KMS-11 (cell line): ENCODE measurements at regions not wholly inside any gene's neighbourhood (a gene's known extent, or its start where the extent isn't known, plus 50 kb on each side); places are given as distances from the start of the nearest gene placed in this dataset.

Source experiments
- H2AFZ ChIP-seq: fragments of 200-600 bp; sonication (generic); 2 replicates; pipeline ENCODE4 v1.6.1; 2016; ENCODE audit warnings: antibody characterized with exemption, mixed run types, low read depth
- H3K27ac ChIP-seq: fragments of 200-600 bp; sonication (generic); 2 replicates; pipeline ENCODE4 v1.6.1; 2016; ENCODE audit warnings: mild to moderate bottlenecking, mixed run types
- H3K27me3 ChIP-seq: fragments of 200-600 bp; sonication (generic); 2 replicates; pipeline ENCODE4 v1.6.1; 2017; ENCODE audit warnings: mild to moderate bottlenecking, low read depth, mixed run types, moderate library complexity; ENCODE audit not compliant: insufficient read depth
- H3K36me3 ChIP-seq: fragments of 200-600 bp; sonication (generic); 2 replicates; pipeline ENCODE4 v1.6.1; 2017; ENCODE audit warnings: mild to moderate bottlenecking, mixed run types; ENCODE audit not compliant: insufficient read depth
- H3K4me1 ChIP-seq: fragments of 200-600 bp; sonication (generic); 2 replicates; pipeline ENCODE4 v1.6.1; 2016; ENCODE audit warnings: mild to moderate bottlenecking, low read depth, mixed run types; ENCODE audit not compliant: poor library complexity, severe bottlenecking
- H3K4me2 ChIP-seq: fragments of 200-600 bp; sonication (generic); 2 replicates; pipeline ENCODE4 v1.7.0; 2016; ENCODE audit warnings: mild to moderate bottlenecking, mixed run types
- H3K4me3 ChIP-seq: fragments of 200-600 bp; sonication (generic); IDR thresholded peaks from 2 replicates; pipeline ENCODE4 v1.6.1; 2017; ENCODE audit warnings: low read depth, low read length, mixed read lengths; ENCODE audit not compliant: insufficient read depth
- H3K79me2 ChIP-seq: fragments of 200-600 bp; sonication (generic); 2 replicates; pipeline ENCODE4 v1.6.1; 2016; ENCODE audit warnings: low read depth, mixed run types; ENCODE audit not compliant: insufficient read depth
- H3K9ac ChIP-seq: fragments of 200-600 bp; sonication (generic); 2 replicates; pipeline ENCODE4 v1.6.1; 2016; ENCODE audit warnings: mild to moderate bottlenecking, mixed run types
- H4K20me1 ChIP-seq: fragments of 200-600 bp; sonication (generic); 2 replicates; pipeline ENCODE4 v1.6.1; 2016; ENCODE audit warnings: mild to moderate bottlenecking, mixed run types; ENCODE audit not compliant: insufficient read depth
- TF ChIP-seq, protein P1 (sequence below): fragments of 200-600 bp; sonication (generic); conservative IDR thresholded peaks from 2 replicates; pipeline ENCODE4 v1.6.1; 2017; ENCODE audit warnings: low read depth, mild to moderate bottlenecking, antibody characterized with exemption, low read length, moderate library complexity, mixed read lengths

GRCh38 chr2:155679647-155680046 lies 652.9 kb downstream of the NR4A2 start:
- H3K36me3 ChIP-seq, result no peaks in the 10 kb centered on the region
- H4K20me1 ChIP-seq, result no peaks in the 10 kb centered on the region
- no peak overlapping the region for H3K9ac ChIP-seq
- no peaks in the 10 kb centered on the region for H3K4me1 ChIP-seq
- no peak overlapping the region for H2AFZ ChIP-seq
- no peaks in the 10 kb centered on the region for H3K27me3 ChIP-seq
- no peak overlapping the region for H3K27ac ChIP-seq
- no peak overlapping the region for H3K4me3 ChIP-seq
- no peak overlapping the region for H3K4me2 ChIP-seq
- no peaks in the 10 kb centered on the region for H3K79me2 ChIP-seq
- TF ChIP-seq, protein P1, sequence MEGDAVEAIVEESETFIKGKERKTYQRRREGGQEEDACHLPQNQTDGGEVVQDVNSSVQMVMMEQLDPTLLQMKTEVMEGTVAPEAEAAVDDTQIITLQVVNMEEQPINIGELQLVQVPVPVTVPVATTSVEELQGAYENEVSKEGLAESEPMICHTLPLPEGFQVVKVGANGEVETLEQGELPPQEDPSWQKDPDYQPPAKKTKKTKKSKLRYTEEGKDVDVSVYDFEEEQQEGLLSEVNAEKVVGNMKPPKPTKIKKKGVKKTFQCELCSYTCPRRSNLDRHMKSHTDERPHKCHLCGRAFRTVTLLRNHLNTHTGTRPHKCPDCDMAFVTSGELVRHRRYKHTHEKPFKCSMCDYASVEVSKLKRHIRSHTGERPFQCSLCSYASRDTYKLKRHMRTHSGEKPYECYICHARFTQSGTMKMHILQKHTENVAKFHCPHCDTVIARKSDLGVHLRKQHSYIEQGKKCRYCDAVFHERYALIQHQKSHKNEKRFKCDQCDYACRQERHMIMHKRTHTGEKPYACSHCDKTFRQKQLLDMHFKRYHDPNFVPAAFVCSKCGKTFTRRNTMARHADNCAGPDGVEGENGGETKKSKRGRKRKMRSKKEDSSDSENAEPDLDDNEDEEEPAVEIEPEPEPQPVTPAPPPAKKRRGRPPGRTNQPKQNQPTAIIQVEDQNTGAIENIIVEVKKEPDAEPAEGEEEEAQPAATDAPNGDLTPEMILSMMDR, result no peak

DNA sequence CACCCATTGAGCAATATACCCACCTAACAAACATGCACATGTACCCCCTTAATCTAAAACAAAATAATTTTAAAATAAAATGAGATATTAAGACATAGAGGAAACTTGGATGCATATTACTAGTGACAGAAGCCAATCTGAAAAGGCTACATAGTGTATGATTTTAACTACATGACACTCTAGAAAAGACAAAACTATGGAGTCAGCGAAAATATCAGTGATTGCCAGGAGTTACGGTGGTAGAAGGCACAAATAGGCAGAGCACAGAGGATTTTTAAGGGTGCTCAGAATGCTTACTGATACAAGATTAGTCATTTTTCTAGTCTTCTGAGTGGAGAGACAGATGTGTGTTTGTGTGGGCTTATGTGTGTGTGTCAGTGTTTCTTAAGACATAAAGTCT lies 656.6 kb downstream of the NR4A2 start:
- TF ChIP-seq, protein P1, result no peak
- no peak overlapping the region for H2AFZ ChIP-seq
- no peak overlapping the region for H3K27ac ChIP-seq
- H3K4me3 ChIP-seq, result no peak overlapping the region
- H3K4me2 ChIP-seq, result no peak overlapping the region
- H4K20me1 ChIP-seq, result no peaks in the 10 kb centered on the region
- H3K9ac ChIP-seq, result no peak overlapping the region
- no peaks in the 10 kb centered on the region for H3K79me2 ChIP-seq
- no peaks in the 10 kb centered on the region for H3K27me3 ChIP-seq
- no peaks in the 10 kb centered on the region for H3K36me3 ChIP-seq
- no peaks in the 10 kb centered on the region for H3K4me1 ChIP-seq

DNA sequence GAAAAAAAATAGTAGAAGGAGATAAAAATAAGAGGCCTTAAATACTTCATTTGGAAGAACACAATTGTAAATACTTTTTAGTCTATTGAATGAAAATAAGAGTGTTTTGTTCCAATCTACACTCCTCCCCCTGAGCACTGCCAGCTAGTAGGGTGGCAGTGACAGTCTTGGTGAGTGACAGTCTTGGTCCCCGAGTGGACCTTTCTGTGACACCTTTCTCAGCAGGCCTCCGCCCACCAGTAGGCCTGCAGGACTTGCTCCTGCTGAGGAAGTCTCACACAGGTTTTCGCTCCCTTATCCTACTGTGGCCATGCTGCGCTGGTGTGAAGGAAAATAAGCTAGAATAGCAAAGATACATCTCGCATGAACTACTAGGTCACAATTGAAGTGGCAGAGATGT lies 666.8 kb downstream of the NR4A2 start:
- no peaks in the 10 kb centered on the region for H3K4me1 ChIP-seq
- no peaks in the 10 kb centered on the region for H4K20me1 ChIP-seq
- H3K27me3 ChIP-seq, result no peaks in the 10 kb centered on the region
- H3K4me3 ChIP-seq, result no peak overlapping the region
- H3K9ac ChIP-seq, result no peak overlapping the region
- TF ChIP-seq, protein P1, result no peak
- no peak overlapping the region for H3K27ac ChIP-seq
- H3K4me2 ChIP-seq, result no peak overlapping the region
- no peaks in the 10 kb centered on the region for H3K36me3 ChIP-seq
- H2AFZ ChIP-seq, result no peak overlapping the region
- H3K79me2 ChIP-seq, result no peaks in the 10 kb centered on the region

GRCh38 chr2:155663265-155663664 lies 669.3 kb downstream of the NR4A2 start:
- Histone ChIP-seq H3K79me2 (no peaks in the 10 kb centered on the region), H3K27me3 (no peaks in the 10 kb centered on the region), H3K36me3 (no peaks in the 10 kb centered on the region), H3K9ac (no peak overlapping the region), H2AFZ (no peak overlapping the region), H3K4me3 (no peak overlapping the region), H3K27ac (no peak overlapping the region), H3K4me1 (no peaks in the 10 kb centered on the region), H3K4me2 (no peak overlapping the region), H4K20me1 (no peaks in the 10 kb centered on the region)
- TF ChIP-seq, protein P1, result no peak
